ENCODE measurements at regions not wholly inside any gene's neighbourhood (a gene's known extent, or its start where the extent isn't known, plus 50 kb on each side); places are given as distances from the start of the nearest gene placed in this dataset.

DNA sequence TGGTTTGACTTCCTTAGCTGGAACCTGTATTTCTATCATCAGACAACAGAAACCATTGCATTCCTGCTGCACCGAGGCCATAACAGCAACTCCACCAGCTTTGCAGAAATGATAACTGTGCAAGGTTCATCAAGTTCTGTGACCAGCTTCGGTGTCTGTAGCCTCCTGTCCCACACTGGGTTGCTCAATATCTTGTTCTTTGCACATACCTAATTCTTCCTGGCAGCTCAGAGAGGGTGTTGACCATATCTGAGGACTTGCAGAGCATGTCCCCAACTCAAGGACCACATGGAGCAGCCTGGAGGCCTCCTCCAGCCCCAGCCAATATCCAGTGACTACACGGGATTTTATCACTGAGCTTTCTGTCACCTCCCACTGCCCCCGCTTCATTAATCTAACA lies 59.3 kb upstream of the SCAF8 start:
- H3K9me3 ChIP-seq, result no peaks in the 10 kb centered on the region
- no peaks in the 10 kb centered on the region for H3K4me1 ChIP-seq
- no peaks in the 10 kb centered on the region for H3K27me3 ChIP-seq
- H3K4me3 ChIP-seq, result no peak overlapping the region
- H3K27ac ChIP-seq, result no peak overlapping the region
- H3K36me3 ChIP-seq, result no peaks in the 10 kb centered on the region
- TF ChIP-seq POLR2A (IDR thresholded peaks at IDR 0.05), result no peak
- TF ChIP-seq, protein P1, sequence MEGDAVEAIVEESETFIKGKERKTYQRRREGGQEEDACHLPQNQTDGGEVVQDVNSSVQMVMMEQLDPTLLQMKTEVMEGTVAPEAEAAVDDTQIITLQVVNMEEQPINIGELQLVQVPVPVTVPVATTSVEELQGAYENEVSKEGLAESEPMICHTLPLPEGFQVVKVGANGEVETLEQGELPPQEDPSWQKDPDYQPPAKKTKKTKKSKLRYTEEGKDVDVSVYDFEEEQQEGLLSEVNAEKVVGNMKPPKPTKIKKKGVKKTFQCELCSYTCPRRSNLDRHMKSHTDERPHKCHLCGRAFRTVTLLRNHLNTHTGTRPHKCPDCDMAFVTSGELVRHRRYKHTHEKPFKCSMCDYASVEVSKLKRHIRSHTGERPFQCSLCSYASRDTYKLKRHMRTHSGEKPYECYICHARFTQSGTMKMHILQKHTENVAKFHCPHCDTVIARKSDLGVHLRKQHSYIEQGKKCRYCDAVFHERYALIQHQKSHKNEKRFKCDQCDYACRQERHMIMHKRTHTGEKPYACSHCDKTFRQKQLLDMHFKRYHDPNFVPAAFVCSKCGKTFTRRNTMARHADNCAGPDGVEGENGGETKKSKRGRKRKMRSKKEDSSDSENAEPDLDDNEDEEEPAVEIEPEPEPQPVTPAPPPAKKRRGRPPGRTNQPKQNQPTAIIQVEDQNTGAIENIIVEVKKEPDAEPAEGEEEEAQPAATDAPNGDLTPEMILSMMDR (IDR thresholded peaks at IDR 0.05), result no peak
- no peak for DNase-seq

DNA sequence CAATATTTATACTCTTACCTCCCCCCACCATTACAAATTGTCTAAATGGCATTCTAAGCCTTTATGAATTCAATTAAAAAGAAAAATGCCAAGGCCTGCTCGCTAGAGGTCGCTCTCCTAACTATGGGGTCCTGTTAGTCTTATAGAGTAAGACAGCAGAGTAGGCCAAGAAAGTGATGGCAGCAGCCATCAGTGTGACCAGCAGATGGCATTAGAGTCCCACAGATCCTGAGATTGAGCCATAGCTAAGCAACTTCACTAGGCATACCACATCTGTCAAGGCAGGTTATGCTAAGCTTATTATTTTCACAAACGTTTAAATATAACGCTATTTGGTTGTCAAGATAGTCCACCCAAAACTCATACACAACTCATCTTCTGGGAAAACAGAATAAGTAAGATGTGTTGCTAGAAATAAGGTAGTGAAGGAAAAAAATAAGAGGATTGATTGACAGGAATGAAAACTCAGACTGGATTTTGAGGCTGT lies 57.6 kb upstream of the SCAF8 start:
- peak; percentile 84 to 96 (median 84) for DNase-seq
- H3K4me3 ChIP-seq, result no peak overlapping the region
- H3K9me3 ChIP-seq, result no peaks in the 10 kb centered on the region
- no peaks in the 10 kb centered on the region for H3K27me3 ChIP-seq
- TF ChIP-seq, protein P1 (IDR thresholded peaks at IDR 0.05), result peak; percentile 89 to 100 (median 100)
- TF ChIP-seq POLR2A (IDR thresholded peaks at IDR 0.05), result no peak
- no peak overlapping the region for H3K27ac ChIP-seq
- no peaks in the 10 kb centered on the region for H3K36me3 ChIP-seq
- no peaks in the 10 kb centered on the region for H3K4me1 ChIP-seq

DNA sequence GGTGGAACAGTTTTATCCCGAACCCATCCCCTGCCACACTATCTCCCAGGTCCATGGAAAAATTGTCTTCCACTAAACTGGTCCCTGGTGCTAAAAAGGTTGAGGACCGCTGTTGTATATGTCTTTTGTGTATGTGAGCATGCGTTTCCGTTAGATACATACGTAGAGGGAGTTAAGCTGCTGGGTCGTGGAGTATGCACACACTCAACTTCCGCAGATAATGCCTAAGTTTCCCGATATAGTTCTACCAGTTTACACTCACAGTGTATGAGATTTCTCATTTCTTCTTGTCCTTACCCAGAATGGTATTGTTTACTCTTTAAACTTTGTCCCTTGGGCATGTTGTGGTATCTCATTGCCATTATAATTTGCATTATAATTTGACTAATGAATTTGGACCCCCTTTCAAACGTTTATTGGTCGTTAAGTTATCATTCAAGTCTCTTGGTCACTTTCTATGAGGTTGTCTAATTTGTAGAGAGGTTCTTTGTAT lies 50.5 kb upstream of the SCAF8 start:
- H3K36me3 ChIP-seq, result no peaks in the 10 kb centered on the region
- H3K27me3 ChIP-seq, result no peaks in the 10 kb centered on the region
- H3K4me1 ChIP-seq, result peaks cover 0 to 4% (median 0%) of the 10 kb centered on the region in 4 donors
- TF ChIP-seq, protein P1 (IDR thresholded peaks at IDR 0.05), result no peak
- TF ChIP-seq POLR2A (IDR thresholded peaks at IDR 0.05), result no peak
- no peak overlapping the region for H3K27ac ChIP-seq
- no peak for DNase-seq
- no peaks in the 10 kb centered on the region for H3K9me3 ChIP-seq
- H3K4me3 ChIP-seq, result no peak overlapping the region

All from Peyer's patch (tissue), 4 donors.